GM19467 (cell line): ENCODE measurements at regions not wholly inside any gene's neighbourhood (a gene's known extent, or its start where the extent isn't known, plus 50 kb on each side); places are given as distances from the start of the nearest gene placed in this dataset.
"Not testable (repeated sequence)": the region's sequence is repeated elsewhere in the genome, so short reads cannot be mapped to it uniquely, and the experiment has no call there.

Experiments
- ATAC-seq: cut with Tn5 transposase; IDR thresholded peaks from one replicate; pipeline ENCODE4 v1.9.1; 2021; ENCODE audit warnings: mild to moderate bottlenecking, moderate library complexity; ENCODE audit not compliant: unreplicated experiment

DNA sequence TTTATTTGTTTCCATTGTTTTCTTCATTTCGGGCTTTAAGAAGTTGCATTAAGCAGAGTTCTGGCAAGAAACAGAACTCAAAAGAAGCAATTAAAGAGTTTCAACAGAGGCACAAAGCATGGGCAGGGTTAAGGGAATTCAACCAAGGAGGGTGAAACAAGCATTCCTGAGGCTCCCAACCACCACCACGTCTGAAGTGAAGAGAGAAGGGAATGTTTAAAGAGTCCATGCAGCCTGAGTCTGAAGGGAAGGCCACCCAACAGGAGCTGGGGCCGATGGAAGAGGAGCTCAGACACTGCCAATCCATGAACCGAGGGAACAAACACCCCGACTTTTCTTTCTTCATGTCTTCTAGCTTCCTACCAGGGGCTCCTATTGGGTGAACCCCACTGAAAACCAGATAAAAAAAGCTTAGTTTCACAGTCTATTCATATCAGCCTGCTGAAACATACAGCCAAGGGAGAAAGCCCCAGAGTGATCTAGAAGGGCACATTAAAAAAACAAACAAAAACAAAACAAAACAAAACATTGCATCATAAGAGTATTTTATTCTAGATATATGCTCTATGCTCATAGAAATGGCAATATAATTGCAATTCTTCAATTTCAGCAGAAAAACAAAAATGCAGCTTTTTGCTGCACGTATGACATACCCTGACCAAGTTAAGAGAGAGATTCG is 592.1 kb downstream of the TTLL7 start:
- ATAC-seq, result not testable (repeated sequence)

DNA sequence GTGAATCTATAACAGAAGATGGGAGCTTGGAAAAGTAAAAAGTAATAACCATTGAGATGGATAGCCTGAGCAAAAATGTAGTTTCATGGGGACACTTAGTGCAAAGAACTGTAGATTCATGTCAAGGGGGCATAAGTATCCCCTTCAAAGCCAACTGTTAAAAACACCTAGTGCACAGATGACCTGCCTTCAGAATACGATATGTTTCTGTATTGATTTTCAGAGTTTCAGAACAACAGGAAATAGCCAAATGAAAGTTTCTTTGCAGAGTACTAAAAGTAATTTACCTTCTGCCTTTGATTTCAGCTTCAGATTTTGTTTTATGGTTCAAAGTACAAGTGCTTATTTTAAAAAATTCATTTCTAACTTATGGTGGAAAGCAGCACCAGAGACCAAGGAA is 593.1 kb downstream of the TTLL7 start:
- ATAC-seq, result peak; percentile 51

- not testable (repeated sequence) for ATAC-seq
These were observed 595.4 kb downstream of the TTLL7 start for GRCh38 chr1:83403500-83403899.

- ATAC-seq, result not testable (repeated sequence)
These were observed 597.8 kb downstream of the TTLL7 start for GRCh38 chr1:83401146-83401545.

DNA sequence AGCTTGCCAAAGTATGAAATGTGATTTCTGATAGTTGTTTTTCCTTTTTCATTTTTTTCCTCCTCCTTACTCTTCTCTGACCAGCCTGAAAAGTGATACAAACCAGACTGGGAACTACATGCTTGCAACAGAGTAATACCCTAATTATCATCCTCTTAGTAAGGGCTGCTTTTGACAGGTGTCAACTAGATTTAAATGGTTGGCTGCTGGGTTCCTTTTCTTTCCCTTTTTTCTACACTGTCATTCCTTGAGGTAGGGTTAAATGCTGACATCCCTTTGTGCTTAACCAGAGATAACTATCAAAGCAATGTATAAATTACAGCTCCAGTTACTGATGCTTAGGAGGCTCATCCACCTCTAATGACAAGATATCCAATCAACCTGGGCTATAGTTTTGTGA is 598.8 kb downstream of the TTLL7 start:
- not testable (repeated sequence) for ATAC-seq

- ATAC-seq, result not testable (repeated sequence)
These were observed 600.8 kb downstream of the TTLL7 start for GRCh38 chr1:83398125-83398524.

- ATAC-seq, result not testable (repeated sequence)
These were observed 603.8 kb downstream of the TTLL7 start for GRCh38 chr1:83395130-83395529.

DNA sequence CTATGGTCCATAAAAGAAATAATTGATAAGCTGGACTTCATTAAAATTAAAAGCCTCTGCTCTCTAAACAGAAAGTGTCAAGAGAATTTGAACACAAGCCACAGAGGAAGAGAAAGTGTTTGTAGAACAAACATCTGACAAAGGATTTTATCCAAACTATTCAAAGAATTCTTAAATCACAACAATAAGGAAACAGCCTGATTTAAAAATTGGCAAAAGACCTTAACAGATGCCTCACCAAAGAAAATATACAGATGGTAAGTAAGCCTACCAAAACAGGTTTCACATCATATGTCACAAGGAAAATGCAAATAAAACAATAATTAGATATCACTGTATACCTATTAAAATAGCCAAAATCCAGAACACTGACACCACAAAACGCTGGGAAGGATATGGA is 612.0 kb downstream of the TTLL7 start:
- ATAC-seq, result not testable (repeated sequence)

DNA sequence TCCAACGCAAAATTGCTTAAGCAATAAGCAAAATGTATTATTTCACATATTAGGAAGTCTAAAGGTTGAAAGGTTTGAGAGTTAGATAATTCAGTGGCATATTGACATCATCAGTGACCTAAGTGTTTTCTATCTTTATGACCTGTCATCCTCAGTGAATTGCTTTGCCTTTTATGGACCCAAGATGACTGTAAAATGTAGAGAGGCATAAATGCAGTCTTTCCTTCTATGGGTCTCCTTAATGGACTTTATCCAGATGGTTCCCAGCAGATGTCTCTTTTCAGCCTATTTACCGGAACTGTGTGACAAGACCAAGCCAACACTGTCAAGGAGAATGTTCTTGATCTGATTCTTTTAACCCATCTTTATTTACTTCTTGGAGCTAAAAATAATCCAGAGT is 615.8 kb downstream of the TTLL7 start:
- ATAC-seq, result not testable (repeated sequence)

GRCh38 chr1:83373018-83373417 is 625.9 kb downstream of the TTLL7 start:
- ATAC-seq, result not testable (repeated sequence)

DNA sequence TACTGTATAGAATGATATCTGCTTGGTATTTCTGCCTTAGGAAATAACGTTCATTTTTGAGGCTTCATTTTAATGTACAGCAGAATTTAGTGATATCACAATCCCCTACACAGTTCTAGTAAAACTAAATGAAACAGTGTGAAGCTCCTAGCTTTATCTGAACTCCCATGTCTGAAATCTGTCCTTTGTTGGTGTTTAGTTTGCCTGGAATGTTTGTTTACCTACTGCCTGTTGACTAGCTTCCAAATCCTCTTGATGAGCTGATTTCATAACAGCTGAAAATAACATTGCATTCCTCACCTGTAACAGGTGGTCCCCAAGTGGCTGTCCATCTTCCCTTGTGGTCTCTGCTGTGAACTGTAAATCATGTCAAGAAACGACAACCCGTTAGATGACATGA is 629.1 kb downstream of the TTLL7 start:
- ATAC-seq, result not testable (repeated sequence)

DNA sequence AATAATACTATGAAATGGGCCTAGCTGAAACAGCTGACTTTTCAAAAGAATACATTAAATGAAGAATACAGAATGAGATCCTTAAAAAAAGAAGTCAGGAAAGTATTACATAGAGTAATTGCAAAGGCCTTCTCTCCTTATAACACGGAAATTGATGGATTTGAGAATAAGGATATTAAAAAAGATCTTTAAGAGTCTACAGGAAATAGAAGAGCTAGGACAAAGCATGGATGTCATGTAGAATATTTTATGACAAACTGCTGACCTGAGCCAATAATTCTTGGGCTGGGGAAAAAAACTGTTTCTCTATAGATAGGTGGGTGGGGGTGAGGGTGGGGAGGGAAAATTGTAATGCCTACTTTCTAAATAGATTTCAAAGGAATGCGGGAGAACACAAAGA is 633.6 kb downstream of the TTLL7 start:
- ATAC-seq, result not testable (repeated sequence)

- ATAC-seq, result not testable (repeated sequence)
These were observed 653.6 kb downstream of the TTLL7 start for GRCh38 chr1:83345375-83345774.

DNA sequence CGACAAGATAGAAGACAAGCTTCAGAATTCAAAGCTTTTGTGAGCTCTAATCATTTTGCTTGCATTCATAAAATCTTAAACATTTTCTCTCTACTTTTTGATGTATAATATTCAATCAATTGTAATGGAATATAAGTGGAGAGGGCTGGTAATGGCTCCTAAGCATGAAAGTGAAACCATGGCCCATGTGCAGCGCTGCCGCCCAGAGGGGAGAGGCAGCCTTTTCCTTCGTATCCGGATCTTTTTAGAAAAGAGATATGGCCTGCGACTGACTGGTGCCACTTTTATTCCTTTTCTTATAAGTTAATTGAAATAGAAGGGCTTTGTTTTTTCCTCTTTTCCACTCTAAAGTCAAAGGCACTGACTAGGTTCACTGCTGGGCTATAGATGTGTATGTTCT is 655.2 kb downstream of the TTLL7 start:
- ATAC-seq, result not testable (repeated sequence)

DNA sequence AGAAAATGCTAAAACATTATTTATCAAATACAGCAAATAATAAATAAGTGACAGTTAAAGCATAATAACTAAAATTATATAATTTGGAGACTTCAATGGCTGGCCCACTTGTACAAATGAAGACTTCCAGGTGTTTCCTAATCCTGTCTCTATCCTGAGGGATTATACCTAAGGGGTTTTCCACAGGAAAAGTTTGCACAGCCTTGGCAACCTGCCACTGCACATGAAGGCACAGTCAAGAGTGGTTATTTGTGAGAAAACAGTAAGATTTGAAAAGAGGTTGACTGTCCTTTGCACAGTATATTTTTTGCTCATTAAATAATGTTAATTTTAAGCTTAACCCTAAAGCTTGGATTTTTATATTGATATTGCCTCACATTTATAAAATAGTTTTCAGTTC is 655.9 kb downstream of the TTLL7 start:
- ATAC-seq, result not testable (repeated sequence)

- ATAC-seq, result not testable (repeated sequence)
These were observed 666.6 kb downstream of the TTLL7 start for GRCh38 chr1:83332308-83332707.

- ATAC-seq, result no peak
These were observed 680.6 kb downstream of the TTLL7 start for GRCh38 chr1:83318366-83318765.

- not testable (repeated sequence) for ATAC-seq
These were observed 683.5 kb downstream of the TTLL7 start for GRCh38 chr1:83315446-83315845.

DNA sequence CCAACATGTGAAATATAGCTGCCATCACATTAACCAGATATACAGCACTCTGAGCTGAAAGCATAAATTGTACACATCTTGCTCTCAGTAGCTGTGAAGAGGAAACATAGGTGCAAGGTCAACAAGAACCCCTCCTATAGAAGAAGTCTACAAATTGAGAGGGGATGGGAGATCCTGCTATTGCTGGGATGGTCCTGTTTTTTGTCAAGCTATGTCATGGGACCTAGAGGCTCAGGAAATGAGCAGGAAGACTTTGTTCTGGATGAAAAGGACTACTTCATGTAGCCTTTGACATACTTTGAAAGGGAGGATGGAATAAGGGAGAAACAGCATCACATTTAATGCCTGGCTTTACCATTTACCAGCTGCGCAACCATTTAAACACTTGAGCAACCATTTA is 688.8 kb downstream of the TTLL7 start:
- not testable (repeated sequence) for ATAC-seq

DNA sequence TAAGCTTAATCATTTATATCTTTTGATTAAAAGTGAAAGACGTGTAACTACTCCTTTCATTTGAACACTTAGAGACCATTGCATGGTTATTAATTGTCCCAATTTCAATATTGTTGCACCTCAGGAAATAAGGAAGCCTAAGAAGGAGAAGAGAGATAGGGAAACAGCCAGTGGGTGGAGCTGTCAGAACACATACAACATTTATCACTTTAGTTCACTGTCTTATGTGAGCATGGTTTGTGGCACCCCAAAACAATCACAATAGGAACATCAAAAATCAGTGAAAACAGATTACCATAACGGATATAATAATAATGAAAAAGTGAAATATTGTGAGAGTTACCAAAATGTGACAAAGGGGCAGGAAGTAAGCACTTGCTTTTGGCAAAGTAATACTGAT is 689.9 kb downstream of the TTLL7 start:
- ATAC-seq, result not testable (repeated sequence)

DNA sequence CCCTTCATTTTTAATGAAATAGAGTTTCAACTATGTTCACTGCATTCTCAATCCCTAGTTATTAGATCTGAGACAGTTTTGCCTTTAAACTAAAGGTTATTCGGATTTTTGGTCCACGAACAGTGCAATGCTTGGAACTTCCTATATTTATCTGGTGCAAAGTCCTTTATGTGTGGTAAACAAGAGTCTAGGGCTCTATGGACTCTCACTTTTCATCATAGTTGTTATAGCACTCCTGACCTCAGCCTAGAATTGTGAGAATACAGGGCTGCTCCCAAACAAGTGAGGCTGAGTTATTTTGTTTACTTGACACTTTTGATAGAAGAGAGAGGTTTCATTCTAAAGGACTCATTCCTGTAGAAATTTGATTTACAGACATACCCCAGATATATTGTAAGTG is 692.1 kb downstream of the TTLL7 start:
- not testable (repeated sequence) for ATAC-seq

GRCh38 chr1:83295594-83295993 is 703.3 kb downstream of the TTLL7 start:
- ATAC-seq, result not testable (repeated sequence)

- ATAC-seq, result not testable (repeated sequence)
These were observed 711.5 kb downstream of the TTLL7 start for GRCh38 chr1:83287391-83287790.
